Transverse colon (tissue), 4 donors: ENCODE measurements at regions not wholly inside any gene's neighbourhood (a gene's known extent, or its start where the extent isn't known, plus 50 kb on each side); places are given as distances from the start of the nearest gene placed in this dataset.

Experiments used
- CTCF ChIP-seq, 5 experiments: fragments of 200-600 bp in 3 of 5; fragments of 450-650 bp in 2 of 5; sonication (generic) in 3 of 5; IDR thresholded peaks; 1 replicate in 2 of 5; 2 replicates in 3 of 5; pipeline ENCODE4 v1.5.1; 2016 to 2017; ENCODE audit warnings: antibody characterized with exemption in 5 of 5, inconsistent platforms in 3 of 5, mild to moderate bottlenecking in 2 of 5, moderate library complexity in 1 of 5
- POLR2AphosphoS5 ChIP-seq, 3 donors: sonication (generic); formaldehyde crosslinking; IDR thresholded peaks; one replicate each; pipeline ENCODE4 v1.6.1; 2016; ENCODE audit warnings: antibody characterized with exemption in 3 of 3

- no peak for TF ChIP-seq POLR2AphosphoS5 (IDR thresholded peaks at IDR 0.05)
- no peak for TF ChIP-seq CTCF (IDR thresholded peaks at IDR 0.05)
Measured at GRCh38 chr5:98341038-98342032, 432.1 kb upstream of the RGMB start.
